OCI-LY3 (cell line): ENCODE measurements at regions not wholly inside any gene's neighbourhood (a gene's known extent, or its start where the extent isn't known, plus 50 kb on each side); places are given as distances from the start of the nearest gene placed in this dataset.

Experiments
- H2AFZ ChIP-seq: fragments of 200-600, 300-600 bp; shearing (Covaris generic); 2 replicates; pipeline ENCODE4 v1.6.0; 2014; ENCODE audit warnings: antibody characterized with exemption, low read depth, low read length
- H3K27ac ChIP-seq: fragments of 200-600, 300-600 bp; sonication (generic); 2 replicates; pipeline ENCODE4 v1.5.1; 2014; ENCODE audit warnings: mild to moderate bottlenecking, low read length, moderate library complexity, mixed read lengths
- H3K27me3 ChIP-seq: fragments of 200-600, 300-600 bp; sonication (generic); 2 replicates; pipeline ENCODE4 v1.6.1; 2014; ENCODE audit warnings: low read depth, low read length, mixed read lengths
- H3K36me3 ChIP-seq: fragments of 200-600, 300-600 bp; sonication (generic); replicated peaks from 2 replicates; pipeline ENCODE3; 2014; ENCODE audit warnings: low read depth, low read length, mixed read lengths
- H3K4me1 ChIP-seq: fragments of 300-600, 200-600 bp; sonication (generic); 2 replicates; pipeline ENCODE4 v1.6.1; 2014; ENCODE audit warnings: low read length, mixed read lengths
- H3K4me2 ChIP-seq: fragments of 200-600, 300-600 bp; sonication (generic); 2 replicates; pipeline ENCODE4 v1.6.1; 2014; ENCODE audit warnings: low read length, mixed read lengths
- H3K4me3 ChIP-seq: fragments of 300-600, 200-600 bp; sonication (generic); 2 replicates; pipeline ENCODE4 v1.5.1; 2014; ENCODE audit warnings: antibody characterized with exemption, mild to moderate bottlenecking, low read length, moderate library complexity
- H3K79me2 ChIP-seq: fragments of 300-600, 200-600 bp; shearing (Covaris generic); 2 replicates; pipeline ENCODE4 v1.6.1; 2014; ENCODE audit warnings: mild to moderate bottlenecking, low read length, mixed read lengths
- H3K9ac ChIP-seq: fragments of 300-600, 200-600 bp; shearing (Covaris generic); 2 replicates; pipeline ENCODE4 v1.6.0; 2014; ENCODE audit warnings: mild to moderate bottlenecking, low read length, moderate library complexity
- H3K9me3 ChIP-seq: fragments of 200-600, 300-600 bp; shearing (Covaris generic); 2 replicates; pipeline ENCODE4 v1.6.1; 2014; ENCODE audit warnings: low read length, mixed read lengths; ENCODE audit not compliant: insufficient read depth
- H4K20me1 ChIP-seq: fragments of 200-600, 300-600 bp; sonication (generic); 2 replicates; pipeline ENCODE4 v1.6.1; 2016; ENCODE audit warnings: low read length, mixed read lengths; ENCODE audit not compliant: insufficient read depth
- CTCF ChIP-seq: fragments of 200-600, 300-600 bp; sonication (generic); IDR thresholded peaks from 2 replicates; pipeline ENCODE4 v1.5.1; 2014; ENCODE audit warnings: antibody characterized with exemption, low read length, low read depth
- EZH2phosphoT487 ChIP-seq: fragments of 200-600 bp; shearing (Covaris generic); IDR thresholded peaks from 2 replicates; pipeline ENCODE4 v1.6.1; 2018; ENCODE audit warnings: antibody characterized with exemption, mixed run types, low read depth

DNA sequence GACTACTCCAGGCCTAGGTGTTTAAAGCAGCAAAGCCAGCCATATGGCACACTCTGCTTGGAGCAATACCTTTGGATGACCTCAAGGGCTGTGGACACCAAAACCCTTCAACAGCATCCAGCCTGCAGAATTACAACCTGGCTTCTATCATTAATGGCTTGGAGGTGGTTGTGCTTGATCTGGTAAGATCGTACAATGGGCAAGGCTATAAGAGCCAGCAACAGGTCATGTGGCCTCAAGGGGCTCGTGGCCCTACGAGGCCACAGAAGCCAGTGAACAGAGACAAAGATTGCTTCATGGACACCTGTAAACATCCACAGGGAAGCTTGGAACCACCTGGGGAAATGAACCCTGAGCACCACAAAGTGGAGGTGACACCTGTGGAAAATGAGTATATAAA, 657.3 kb downstream of the BCL11B start:
- H3K9ac ChIP-seq: no peak overlapping the region
- H3K36me3 ChIP-seq: no peaks in the 10 kb centered on the region
- H3K27ac ChIP-seq: no peak overlapping the region
- no peaks in the 10 kb centered on the region for H4K20me1 ChIP-seq
- no peaks in the 10 kb centered on the region for H3K4me1 ChIP-seq
- no peak overlapping the region for H2AFZ ChIP-seq
- H3K4me2 ChIP-seq: no peak overlapping the region
- no peaks in the 10 kb centered on the region for H3K79me2 ChIP-seq
- no peaks in the 10 kb centered on the region; the same call in 1 of the 2 replicates for H3K27me3 ChIP-seq
- no peak overlapping the region for H3K4me3 ChIP-seq
- no peak for TF ChIP-seq EZH2phosphoT487
- no peak for TF ChIP-seq CTCF
- H3K9me3 ChIP-seq: peaks cover 5% of the 10 kb centered on the region; the same call in 1 of the 2 replicates

DNA sequence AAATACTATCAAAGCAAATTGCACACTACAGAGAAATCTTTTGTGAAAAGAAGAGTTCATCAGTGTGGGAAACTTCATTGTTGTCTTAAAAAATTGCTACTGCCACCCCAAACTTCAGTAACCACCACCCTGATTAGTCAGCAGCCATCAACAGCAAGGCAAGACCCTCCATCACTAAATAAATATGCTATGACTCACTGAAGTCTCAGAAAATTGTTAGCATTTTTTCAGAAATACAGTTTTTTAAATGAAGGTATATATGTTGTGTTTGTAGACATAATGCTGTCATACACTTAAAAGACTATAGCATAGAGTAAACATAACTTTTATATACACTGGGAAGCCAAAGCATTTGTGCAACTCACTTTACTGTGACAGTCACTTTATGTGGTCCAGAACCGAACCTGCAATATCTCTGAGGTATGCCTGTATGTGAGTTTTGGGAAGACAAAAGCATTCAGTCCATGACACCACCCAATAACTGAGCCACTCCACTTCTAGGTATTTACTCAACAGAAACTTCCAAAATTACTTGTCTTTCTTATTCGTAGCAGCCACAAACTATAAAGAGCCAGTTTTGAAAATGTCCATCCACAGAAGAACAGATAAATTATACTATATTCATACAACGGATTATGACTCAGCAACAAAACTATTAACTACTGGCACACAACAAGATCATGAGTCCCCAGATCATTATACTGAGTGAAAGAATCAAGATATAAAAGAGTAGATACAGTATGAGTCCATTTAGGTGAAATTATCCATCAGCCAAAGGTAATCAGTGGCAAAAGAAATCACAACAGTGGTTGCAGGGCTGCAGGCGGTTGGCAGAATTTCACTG, 649.6 kb downstream of the BCL11B start:
- Histone ChIP-seq H3K79me2 (no peaks in the 10 kb centered on the region), H4K20me1 (no peaks in the 10 kb centered on the region), H3K9me3 (peaks cover 4% of the 10 kb centered on the region; the same call in 1 of the 2 replicates), H3K4me3 (no peak overlapping the region), H3K4me1 (no peaks in the 10 kb centered on the region), H3K27me3 (no peaks in the 10 kb centered on the region), H3K9ac (no peak overlapping the region), H3K36me3 (peaks cover 3% of the 10 kb centered on the region), H3K4me2 (no peak overlapping the region), H2AFZ (no peak overlapping the region), H3K27ac (no peak overlapping the region)
- TF ChIP-seq CTCF (no peak), EZH2phosphoT487 (no peak)

DNA sequence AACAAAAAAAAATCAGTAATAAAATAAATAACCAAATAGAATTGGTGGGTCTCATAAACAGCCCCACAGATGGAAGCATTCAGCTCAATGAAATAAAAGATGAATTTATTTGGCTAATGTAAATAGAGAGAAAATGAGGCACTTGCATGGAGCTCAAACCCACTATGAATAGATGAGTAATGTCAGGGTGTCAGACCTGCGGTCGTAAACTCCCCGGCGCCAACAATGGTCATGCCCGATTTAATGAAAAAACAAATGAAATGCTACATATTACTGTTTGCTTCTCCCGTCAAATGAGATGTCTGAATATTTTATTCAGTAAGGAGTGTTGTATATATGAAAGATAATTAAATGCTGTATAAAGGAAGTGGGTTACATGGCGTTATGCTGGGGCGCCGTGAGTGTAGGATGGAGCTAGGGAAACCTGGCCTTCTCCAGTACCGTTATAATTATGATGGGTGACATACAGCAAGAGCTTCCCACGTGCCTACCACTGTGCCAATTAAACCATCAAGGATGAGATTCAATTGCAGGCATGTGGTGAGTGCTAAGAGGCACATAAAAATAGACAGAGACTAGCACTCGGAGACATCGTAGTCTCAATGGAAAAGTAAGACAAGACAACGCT, 648.1 kb downstream of the BCL11B start:
- TF ChIP-seq CTCF (no peak), EZH2phosphoT487 (no peak)
- Histone ChIP-seq H3K4me3 (no peak overlapping the region), H4K20me1 (no peaks in the 10 kb centered on the region), H3K79me2 (no peaks in the 10 kb centered on the region), H3K9ac (no peak overlapping the region), H3K9me3 (no peaks in the 10 kb centered on the region), H3K4me1 (no peaks in the 10 kb centered on the region), H3K27ac (no peak overlapping the region), H2AFZ (no peak overlapping the region), H3K36me3 (peaks cover 3% of the 10 kb centered on the region), H3K27me3 (no peaks in the 10 kb centered on the region), H3K4me2 (no peak overlapping the region)

- Histone ChIP-seq H3K9me3 (no peaks in the 10 kb centered on the region), H3K4me2 (no peak overlapping the region), H3K36me3 (no peaks in the 10 kb centered on the region), H3K27me3 (no peaks in the 10 kb centered on the region), H3K4me1 (no peaks in the 10 kb centered on the region), H3K9ac (no peak overlapping the region), H2AFZ (no peak overlapping the region), H4K20me1 (no peaks in the 10 kb centered on the region), H3K79me2 (no peaks in the 10 kb centered on the region), H3K27ac (no peak overlapping the region), H3K4me3 (no peak overlapping the region)
- TF ChIP-seq CTCF: no peak
- no peak for TF ChIP-seq EZH2phosphoT487
These were observed 638.6 kb downstream of the BCL11B start for GRCh38 chr14:98633380-98633779.
